ENCODE measurements at regions not wholly inside any gene's neighbourhood (a gene's known extent, or its start where the extent isn't known, plus 50 kb on each side); places are given as distances from the start of the nearest gene placed in this dataset.

GRCh38 chr2:163198007-163198406 is 359.4 kb upstream of the KCNH7 start:
- DNase-seq = no peak
- Histone ChIP-seq H3K4me3 (no peak overlapping the region), H3K9me3 (peaks cover 0 to 4% of the 10 kb centered on the region in 2 donors), H3K4me1 (no peaks in the 10 kb centered on the region), H3K36me3 (no peaks in the 10 kb centered on the region), H3K27me3 (no peaks in the 10 kb centered on the region), H3K27ac (no peak overlapping the region)
- ATAC-seq = no peak
- TF ChIP-seq, protein P1, sequence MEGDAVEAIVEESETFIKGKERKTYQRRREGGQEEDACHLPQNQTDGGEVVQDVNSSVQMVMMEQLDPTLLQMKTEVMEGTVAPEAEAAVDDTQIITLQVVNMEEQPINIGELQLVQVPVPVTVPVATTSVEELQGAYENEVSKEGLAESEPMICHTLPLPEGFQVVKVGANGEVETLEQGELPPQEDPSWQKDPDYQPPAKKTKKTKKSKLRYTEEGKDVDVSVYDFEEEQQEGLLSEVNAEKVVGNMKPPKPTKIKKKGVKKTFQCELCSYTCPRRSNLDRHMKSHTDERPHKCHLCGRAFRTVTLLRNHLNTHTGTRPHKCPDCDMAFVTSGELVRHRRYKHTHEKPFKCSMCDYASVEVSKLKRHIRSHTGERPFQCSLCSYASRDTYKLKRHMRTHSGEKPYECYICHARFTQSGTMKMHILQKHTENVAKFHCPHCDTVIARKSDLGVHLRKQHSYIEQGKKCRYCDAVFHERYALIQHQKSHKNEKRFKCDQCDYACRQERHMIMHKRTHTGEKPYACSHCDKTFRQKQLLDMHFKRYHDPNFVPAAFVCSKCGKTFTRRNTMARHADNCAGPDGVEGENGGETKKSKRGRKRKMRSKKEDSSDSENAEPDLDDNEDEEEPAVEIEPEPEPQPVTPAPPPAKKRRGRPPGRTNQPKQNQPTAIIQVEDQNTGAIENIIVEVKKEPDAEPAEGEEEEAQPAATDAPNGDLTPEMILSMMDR (IDR thresholded peaks at IDR 0.05) = no peak
- intact Hi-C loops (cut with DNase I) = no loop called here

- DNase-seq (peak in 2 of 4 donors; percentile 6 to 38), ATAC-seq (peak; percentile 56)
- intact Hi-C loops (cut with DNase I) = no loop called here
- Histone ChIP-seq H3K4me1 (no peaks in the 10 kb centered on the region), H3K4me3 (no peak overlapping the region), H3K36me3 (no peaks in the 10 kb centered on the region), H3K27me3 (no peaks in the 10 kb centered on the region), H3K9me3 (peaks cover 0 to 2% of the 10 kb centered on the region in 2 donors), H3K27ac (no peak overlapping the region)
- TF ChIP-seq, protein P1 (IDR thresholded peaks at IDR 0.05) = peak; percentile 42 to 50
Observed at GRCh38 chr2:163191372-163191771, 352.8 kb upstream of the KCNH7 start.

GRCh38 chr2:163187995-163188655 is 349.6 kb upstream of the KCNH7 start:
- H3K4me3 ChIP-seq = no peak overlapping the region
- H3K9me3 ChIP-seq = no peaks in the 10 kb centered on the region
- DNase-seq = no peak
- no peaks in the 10 kb centered on the region for H3K27me3 ChIP-seq
- ATAC-seq = no peak
- H3K4me1 ChIP-seq = no peaks in the 10 kb centered on the region
- no peak overlapping the region for H3K27ac ChIP-seq
- no peaks in the 10 kb centered on the region for H3K36me3 ChIP-seq
- TF ChIP-seq, protein P1 (IDR thresholded peaks at IDR 0.05) = no peak
- intact Hi-C loops (cut with DNase I) = no loop called here

- Histone ChIP-seq H3K36me3 (no peaks in the 10 kb centered on the region), H3K4me3 (no peak overlapping the region), H3K9me3 (no peaks in the 10 kb centered on the region), H3K4me1 (no peaks in the 10 kb centered on the region), H3K27me3 (no peaks in the 10 kb centered on the region), H3K27ac (no peak overlapping the region)
- no peak for DNase-seq
- no peak for ATAC-seq
- intact Hi-C loops (cut with DNase I) = no loop called here
- TF ChIP-seq, protein P1 (IDR thresholded peaks at IDR 0.05) = no peak
Observed at GRCh38 chr2:163187119-163187518, 348.6 kb upstream of the KCNH7 start.

DNA sequence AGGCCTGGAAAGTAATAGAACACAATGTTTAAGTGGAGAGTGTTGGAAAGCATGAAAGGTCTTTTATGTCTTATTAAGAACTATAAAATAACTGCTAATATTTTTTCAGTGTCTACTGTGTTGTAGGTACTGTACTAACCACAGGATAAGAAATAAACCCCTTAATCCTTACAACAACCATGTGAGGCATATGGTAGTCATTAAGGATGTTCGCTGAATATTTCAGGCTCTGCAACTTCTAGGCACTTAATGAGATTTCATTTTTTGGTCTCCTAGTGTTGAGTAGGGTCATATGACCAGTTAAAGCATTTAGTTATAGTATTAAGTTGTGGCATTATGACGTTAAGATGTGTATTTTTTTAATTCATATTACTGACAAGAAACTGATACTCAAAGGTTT is 346.6 kb upstream of the KCNH7 start:
- Histone ChIP-seq H3K27me3 (no peaks in the 10 kb centered on the region), H3K4me3 (no peak overlapping the region), H3K36me3 (no peaks in the 10 kb centered on the region), H3K4me1 (no peaks in the 10 kb centered on the region), H3K9me3 (no peaks in the 10 kb centered on the region), H3K27ac (no peak overlapping the region)
- ATAC-seq (no peak), DNase-seq (no peak)
- intact Hi-C loops (cut with DNase I) = no loop called here
- TF ChIP-seq, protein P1 (IDR thresholded peaks at IDR 0.05) = no peak
